Upper lobe of right lung (tissue), 1 donor: ENCODE measurements at regions not wholly inside any gene's neighbourhood (a gene's known extent, or its start where the extent isn't known, plus 50 kb on each side); places are given as distances from the start of the nearest gene placed in this dataset.

Experiments used
- ATAC-seq: fragments of 200-7000 bp; cut with Tn5 transposase; one replicate; pipeline ENCODE4 v1.9.1; 2020; ENCODE audit warnings: mild to moderate bottlenecking, moderate library complexity
- DNase-seq: peaks from one replicate; pipeline ENCODE4 v3.0.0-alpha.2; 2020
- H3K27ac ChIP-seq: fragments of 200-600 bp; one replicate; pipeline ENCODE4 v1.8.0; 2022
- H3K27me3 ChIP-seq: fragments of 200-600 bp; one replicate; pipeline ENCODE4 v1.8.0; 2022; ENCODE audit warnings: mild to moderate bottlenecking
- H3K36me3 ChIP-seq: fragments of 200-600 bp; one replicate; pipeline ENCODE4 v1.8.0; 2022
- H3K4me1 ChIP-seq: fragments of 200-600 bp; one replicate; pipeline ENCODE4 v1.8.0; 2022
- H3K4me3 ChIP-seq: fragments of 200-600 bp; one replicate; pipeline ENCODE4 v1.8.0; 2022; ENCODE audit warnings: mild to moderate bottlenecking
- H3K9me3 ChIP-seq: fragments of 200-600 bp; one replicate; pipeline ENCODE4 v1.8.0; 2022
- intact Hi-C: fragments of 100-400 bp; cut with DNase I; formaldehyde crosslinking; loops from one replicate; pipeline ENCODE4 v1.11.0; 2022
- TF ChIP-seq, protein P1 (sequence below): fragments of 200-600 bp; IDR thresholded peaks from one replicate; pipeline ENCODE4 v1.8.0; 2022; ENCODE audit warnings: antibody characterized with exemption
- donor health status: DM: no; HTN: yes; CAD: no; lungs with severe emphysema.

GRCh38 chr12:92489781-92490180 lies 213.0 kb upstream of the PLEKHG7 start:
- Histone ChIP-seq H3K9me3 (no peaks in the 10 kb centered on the region), H3K4me1 (no peaks in the 10 kb centered on the region), H3K36me3 (no peaks in the 10 kb centered on the region), H3K27ac (no peak overlapping the region), H3K4me3 (no peak overlapping the region), H3K27me3 (no peaks in the 10 kb centered on the region)
- intact Hi-C loops = no loop called here
- ATAC-seq (no peak), DNase-seq (no peak)
- TF ChIP-seq, protein P1, sequence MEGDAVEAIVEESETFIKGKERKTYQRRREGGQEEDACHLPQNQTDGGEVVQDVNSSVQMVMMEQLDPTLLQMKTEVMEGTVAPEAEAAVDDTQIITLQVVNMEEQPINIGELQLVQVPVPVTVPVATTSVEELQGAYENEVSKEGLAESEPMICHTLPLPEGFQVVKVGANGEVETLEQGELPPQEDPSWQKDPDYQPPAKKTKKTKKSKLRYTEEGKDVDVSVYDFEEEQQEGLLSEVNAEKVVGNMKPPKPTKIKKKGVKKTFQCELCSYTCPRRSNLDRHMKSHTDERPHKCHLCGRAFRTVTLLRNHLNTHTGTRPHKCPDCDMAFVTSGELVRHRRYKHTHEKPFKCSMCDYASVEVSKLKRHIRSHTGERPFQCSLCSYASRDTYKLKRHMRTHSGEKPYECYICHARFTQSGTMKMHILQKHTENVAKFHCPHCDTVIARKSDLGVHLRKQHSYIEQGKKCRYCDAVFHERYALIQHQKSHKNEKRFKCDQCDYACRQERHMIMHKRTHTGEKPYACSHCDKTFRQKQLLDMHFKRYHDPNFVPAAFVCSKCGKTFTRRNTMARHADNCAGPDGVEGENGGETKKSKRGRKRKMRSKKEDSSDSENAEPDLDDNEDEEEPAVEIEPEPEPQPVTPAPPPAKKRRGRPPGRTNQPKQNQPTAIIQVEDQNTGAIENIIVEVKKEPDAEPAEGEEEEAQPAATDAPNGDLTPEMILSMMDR = no peak

- DNase-seq (no peak), ATAC-seq (no peak)
- Histone ChIP-seq H3K9me3 (no peaks in the 10 kb centered on the region), H3K27ac (no peak overlapping the region), H3K27me3 (no peaks in the 10 kb centered on the region), H3K4me1 (no peaks in the 10 kb centered on the region), H3K4me3 (no peak overlapping the region), H3K36me3 (no peaks in the 10 kb centered on the region)
- intact Hi-C loops = no loop called here
- TF ChIP-seq, protein P1 = no peak
Observed at GRCh38 chr12:92488735-92489134, 214.1 kb upstream of the PLEKHG7 start.

GRCh38 chr12:92487138-92487485 lies 215.7 kb upstream of the PLEKHG7 start:
- H3K36me3 ChIP-seq = no peaks in the 10 kb centered on the region
- no peaks in the 10 kb centered on the region for H3K4me1 ChIP-seq
- H3K27ac ChIP-seq = no peak overlapping the region
- TF ChIP-seq, protein P1 = no peak
- H3K9me3 ChIP-seq = no peaks in the 10 kb centered on the region
- no peaks in the 10 kb centered on the region for H3K27me3 ChIP-seq
- H3K4me3 ChIP-seq = no peak overlapping the region
- intact Hi-C loops = no loop called here
- ATAC-seq (no peak), DNase-seq (no peak)

GRCh38 chr12:92486443-92487137 lies 216.2 kb upstream of the PLEKHG7 start:
- Histone ChIP-seq H3K9me3 (no peaks in the 10 kb centered on the region), H3K4me3 (no peak overlapping the region), H3K27me3 (no peaks in the 10 kb centered on the region), H3K4me1 (no peaks in the 10 kb centered on the region), H3K36me3 (no peaks in the 10 kb centered on the region), H3K27ac (no peak overlapping the region)
- TF ChIP-seq, protein P1 = no peak
- intact Hi-C loops = no loop called here
- DNase-seq (no peak), ATAC-seq (no peak)

- DNase-seq (no peak), ATAC-seq (no peak)
- no peak overlapping the region for H3K4me3 ChIP-seq
- no peaks in the 10 kb centered on the region for H3K9me3 ChIP-seq
- TF ChIP-seq, protein P1 = no peak
- H3K4me1 ChIP-seq = no peaks in the 10 kb centered on the region
- H3K36me3 ChIP-seq = no peaks in the 10 kb centered on the region
- intact Hi-C loops = no loop called here
- no peak overlapping the region for H3K27ac ChIP-seq
- no peaks in the 10 kb centered on the region for H3K27me3 ChIP-seq
Observed at GRCh38 chr12:92485351-92486348, 217.1 kb upstream of the PLEKHG7 start.
